SK-N-SH treated with all-trans-retinoic acid at 6 μM for 48 hours (cell line): ENCODE measurements at regions not wholly inside any gene's neighbourhood (a gene's known extent, or its start where the extent isn't known, plus 50 kb on each side); places are given as distances from the start of the nearest gene placed in this dataset.
A peak's percentile ranks its signal among the peaks of the same experiment; 100 is the strongest.

Experiments
- ATAC-seq: fragments of 200-7000 bp; cut with Tn5 transposase; 3 replicates; pipeline ENCODE4 v1.9.1; 2020; ENCODE audit warnings: mild to moderate bottlenecking, moderate library complexity
- ARNTL ChIP-seq: fragments of 450-650 bp; formaldehyde crosslinking; IDR thresholded peaks from 2 replicates; pipeline ENCODE4 v1.5.0; 2020; ENCODE audit warnings: low read depth, mild to moderate bottlenecking, moderate library complexity, borderline replicate concordance
- BACH2 ChIP-seq: fragments of 250-450 bp; sonication (Bioruptor Pico); IDR thresholded peaks from 2 replicates; pipeline ENCODE4 v1.9.0; 2021; ENCODE audit warnings: mild to moderate bottlenecking, borderline replicate concordance
- CREB5 ChIP-seq: fragments of 250-450 bp; sonication (Bioruptor Pico); IDR thresholded peaks from 2 replicates; pipeline ENCODE4 v1.5.1; 2020; ENCODE audit warnings: low read depth, mild to moderate bottlenecking, moderate library complexity
- CSDC2 ChIP-seq: fragments of 250-450 bp; sonication (Bioruptor Pico); IDR thresholded peaks from 2 replicates; pipeline ENCODE4 v1.5.0; 2020; ENCODE audit warnings: mild to moderate bottlenecking, moderate library complexity
- ESRRG ChIP-seq: fragments of 250-450 bp; sonication (Bioruptor Pico); IDR thresholded peaks from 2 replicates; pipeline ENCODE4 v1.6.1; 2021; ENCODE audit warnings: mild to moderate bottlenecking
- GLIS3 ChIP-seq: fragments of 250-450 bp; sonication (Bioruptor Pico); IDR thresholded peaks from 2 replicates; pipeline ENCODE4 v1.5.0; 2020; ENCODE audit warnings: mild to moderate bottlenecking, moderate library complexity
- ISL1 ChIP-seq: fragments of 250-450 bp; sonication (Bioruptor Pico); IDR thresholded peaks from 2 replicates; pipeline ENCODE4 v2.1.2; 2022; ENCODE audit warnings: mild to moderate bottlenecking, moderate library complexity
- OSR1 ChIP-seq: fragments of 250-450 bp; sonication (Bioruptor Pico); IDR thresholded peaks from 2 replicates; pipeline ENCODE4 v1.8.0; 2022; ENCODE audit warnings: moderate library complexity, mild to moderate bottlenecking, inconsistent platforms
- PPARA ChIP-seq: fragments of 250-450 bp; sonication (Bioruptor Pico); IDR thresholded peaks from 2 replicates; pipeline ENCODE4 v1.5.0; 2020; ENCODE audit warnings: mild to moderate bottlenecking, borderline replicate concordance
- RARB ChIP-seq: fragments of 250-450 bp; sonication (Bioruptor Pico); IDR thresholded peaks from 2 replicates; pipeline ENCODE4 v1.8.0; 2021; ENCODE audit warnings: mild to moderate bottlenecking, moderate library complexity
- SNAI2 ChIP-seq: fragments of 250-450 bp; sonication (Bioruptor Pico); IDR thresholded peaks from 2 replicates; pipeline ENCODE4 v1.5.0; 2020; ENCODE audit warnings: mild to moderate bottlenecking, moderate library complexity
- TCF4 ChIP-seq: fragments of 250-450 bp; sonication (Bioruptor Pico); IDR thresholded peaks from 2 replicates; pipeline ENCODE4 v1.8.0; 2021; ENCODE audit warnings: mild to moderate bottlenecking, moderate library complexity, borderline replicate concordance
- TOX ChIP-seq: fragments of 250-450 bp; sonication (Bioruptor Pico); IDR thresholded peaks from 2 replicates; pipeline ENCODE4 v1.8.0; 2021; ENCODE audit warnings: mild to moderate bottlenecking, moderate library complexity, borderline replicate concordance
- TSHZ2 ChIP-seq: fragments of 250-450 bp; sonication (Bioruptor Pico); IDR thresholded peaks from 2 replicates; pipeline ENCODE4 v1.5.0; 2020; ENCODE audit warnings: mild to moderate bottlenecking, moderate library complexity
- ZC3H10 ChIP-seq: fragments of 250-450 bp; sonication (Bioruptor Pico); IDR thresholded peaks from 2 replicates; pipeline ENCODE4 v1.5.1; 2021; ENCODE audit warnings: mild to moderate bottlenecking, moderate library complexity
- ZFP3 ChIP-seq: fragments of 250-450 bp; sonication (Bioruptor Pico); IDR thresholded peaks from 2 replicates; pipeline ENCODE4 v1.5.0; 2020; ENCODE audit warnings: mild to moderate bottlenecking, moderate library complexity
- ZFP30 ChIP-seq: fragments of 450-650 bp; formaldehyde crosslinking; IDR thresholded peaks from 2 replicates; pipeline ENCODE4 v1.5.0; 2022; ENCODE audit warnings: mild to moderate bottlenecking, moderate library complexity
- ZNF565 ChIP-seq: fragments of 450-650 bp; formaldehyde crosslinking; conservative IDR thresholded peaks from 2 replicates; pipeline ENCODE4 v1.5.0; 2020; ENCODE audit warnings: low read depth, mild to moderate bottlenecking, moderate library complexity
- ZNF70 ChIP-seq: fragments of 450-650 bp; formaldehyde crosslinking; IDR thresholded peaks from 2 replicates; pipeline ENCODE4 v1.5.0; 2020; ENCODE audit warnings: mild to moderate bottlenecking, moderate library complexity
- ZNF8 ChIP-seq: fragments of 450-650 bp; formaldehyde crosslinking; IDR thresholded peaks from 2 replicates; pipeline ENCODE4 v1.5.0; 2020; ENCODE audit warnings: mild to moderate bottlenecking, moderate library complexity
- TF ChIP-seq, protein P1 (sequence below): fragments of 250-450 bp; sonication (Bioruptor Pico); IDR thresholded peaks from 2 replicates; pipeline ENCODE4 v1.5.1; 2021; ENCODE audit warnings: mild to moderate bottlenecking, moderate library complexity
- TF ChIP-seq, protein P2 (sequence below): fragments of 250-450 bp; sonication (Bioruptor Pico); IDR thresholded peaks from 2 replicates; pipeline ENCODE4 v1.8.0; 2021; ENCODE audit warnings: low read depth, mild to moderate bottlenecking, moderate library complexity, borderline replicate concordance
- TF ChIP-seq, protein P3 (sequence below): fragments of 250-450 bp; sonication (Bioruptor Pico); IDR thresholded peaks from 2 replicates; pipeline ENCODE4 v1.8.0; 2020; ENCODE audit warnings: mild to moderate bottlenecking, moderate library complexity, borderline replicate concordance

DNA sequence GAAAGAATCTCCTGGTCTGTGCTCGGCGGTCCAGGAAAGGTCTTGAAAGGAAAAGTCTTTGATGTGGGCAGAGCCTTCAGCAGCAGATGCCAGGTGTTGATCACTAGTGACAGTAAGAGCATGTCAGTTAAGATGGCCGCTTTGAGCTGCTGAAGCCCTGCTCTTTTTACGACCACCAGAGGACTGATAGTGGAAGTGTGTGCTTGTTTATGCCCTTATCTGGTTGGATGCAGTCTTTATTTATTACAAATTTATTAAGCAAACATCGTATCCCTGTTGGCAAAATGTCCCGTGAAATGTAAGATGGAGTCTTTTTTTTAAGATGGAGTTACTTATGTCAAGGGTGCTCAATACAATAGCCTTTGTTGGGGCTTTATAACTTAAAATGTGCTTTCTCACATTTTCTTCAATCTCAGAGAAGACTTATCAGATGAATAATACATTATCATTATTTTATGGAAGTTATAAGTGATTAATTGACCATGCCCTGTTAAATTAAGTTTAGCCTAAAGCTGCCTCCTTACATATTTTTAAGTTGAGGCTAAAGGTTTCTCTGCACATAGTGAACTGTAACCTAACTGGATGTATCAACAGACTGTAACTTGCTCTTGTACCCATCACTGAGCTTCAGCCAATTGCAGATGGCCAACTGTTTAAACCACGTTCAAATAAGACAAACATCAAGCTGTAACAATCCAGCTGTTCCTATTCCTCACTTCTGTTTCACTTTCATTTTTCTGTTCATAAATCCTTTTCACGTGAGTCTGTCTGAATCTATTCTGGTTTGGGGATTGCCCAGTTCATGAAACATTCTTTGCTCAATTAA, 97.4 kb upstream of the PIK3CG start (continued):
- peak; percentile 46; the same call in 1 of the 2 replicates for TF ChIP-seq CREB5 (CRISPR knock-in tag)
- no peak for TF ChIP-seq BACH2 (CRISPR knock-in tag)
- no peak for TF ChIP-seq ZFP30 (CRISPR knock-in tag)
- TF ChIP-seq GLIS3, result no peak
- peak; percentile 98 for TF ChIP-seq CSDC2
- TF ChIP-seq, protein P1, sequence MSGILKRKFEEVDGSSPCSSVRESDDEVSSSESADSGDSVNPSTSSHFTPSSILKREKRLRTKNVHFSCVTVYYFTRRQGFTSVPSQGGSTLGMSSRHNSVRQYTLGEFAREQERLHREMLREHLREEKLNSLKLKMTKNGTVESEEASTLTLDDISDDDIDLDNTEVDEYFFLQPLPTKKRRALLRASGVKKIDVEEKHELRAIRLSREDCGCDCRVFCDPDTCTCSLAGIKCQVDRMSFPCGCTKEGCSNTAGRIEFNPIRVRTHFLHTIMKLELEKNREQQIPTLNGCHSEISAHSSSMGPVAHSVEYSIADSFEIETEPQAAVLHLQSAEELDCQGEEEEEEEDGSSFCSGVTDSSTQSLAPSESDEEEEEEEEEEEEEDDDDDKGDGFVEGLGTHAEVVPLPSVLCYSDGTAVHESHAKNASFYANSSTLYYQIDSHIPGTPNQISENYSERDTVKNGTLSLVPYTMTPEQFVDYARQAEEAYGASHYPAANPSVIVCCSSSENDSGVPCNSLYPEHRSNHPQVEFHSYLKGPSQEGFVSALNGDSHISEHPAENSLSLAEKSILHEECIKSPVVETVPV (CRISPR knock-in tag), result no peak
- no peak for TF ChIP-seq PPARA (CRISPR knock-in tag)
- TF ChIP-seq ZC3H10 (CRISPR knock-in tag), result peak; percentile 89
- no peak for TF ChIP-seq ZNF70 (CRISPR knock-in tag)
- TF ChIP-seq ARNTL (CRISPR knock-in tag), result no peak
- TF ChIP-seq RARB, result peak; percentile 85; the same call in 1 of the 2 replicates
- TF ChIP-seq ZFP3 (CRISPR knock-in tag), result peak; percentile 88

DNA sequence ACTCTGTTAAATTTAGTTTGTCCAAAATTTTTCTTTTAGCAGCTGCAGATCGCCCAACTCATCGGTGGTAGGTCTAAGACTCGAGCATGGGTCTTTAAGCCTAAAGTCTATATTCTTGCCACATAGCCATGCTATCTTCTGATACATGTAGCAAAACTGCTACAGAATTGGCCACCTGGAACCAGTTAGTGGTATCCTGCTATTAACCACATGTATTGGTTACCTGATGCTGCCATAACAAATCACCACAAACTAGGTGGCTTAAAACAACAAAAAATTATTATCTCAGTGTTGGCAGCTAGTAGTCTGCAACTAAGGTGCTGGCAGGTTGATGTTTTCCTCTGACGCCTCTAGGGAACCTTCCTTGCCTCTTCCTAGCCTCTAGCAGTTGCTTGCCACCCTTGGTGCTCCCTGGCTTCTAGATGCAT, 96.7 kb upstream of the PIK3CG start:
- ATAC-seq, result peak; percentile 42

DNA sequence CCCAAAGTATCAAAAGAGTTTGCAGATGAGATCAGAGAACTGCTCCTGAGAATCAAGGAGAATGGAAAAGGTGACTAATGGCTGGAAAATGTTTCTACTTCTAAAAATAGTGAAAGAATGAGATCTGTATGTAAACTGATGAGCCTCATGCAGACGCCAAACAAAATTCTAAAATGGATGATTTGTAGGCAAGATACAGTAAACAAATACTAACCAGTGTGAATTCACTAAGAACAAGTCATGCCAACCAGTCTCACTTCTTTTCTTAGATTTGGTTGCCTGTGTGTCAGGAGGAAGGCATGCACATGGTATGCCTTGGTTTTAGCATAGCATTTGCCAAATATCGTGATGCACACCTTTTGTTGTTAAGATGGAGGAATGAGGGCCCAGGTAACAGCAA, 94.9 kb upstream of the PIK3CG start:
- ATAC-seq, result peak; percentile 72
- TF ChIP-seq ARNTL (CRISPR knock-in tag) (no peak), TSHZ2 (no peak), ZFP3 (CRISPR knock-in tag) (peak; percentile 80; the same call in 1 of the 2 replicates), ESRRG (no peak), OSR1 (CRISPR knock-in tag) (no peak), ZNF70 (CRISPR knock-in tag) (no peak), SNAI2 (CRISPR knock-in tag) (no peak), TOX (CRISPR knock-in tag) (peak; percentile 35; the same call in 1 of the 2 replicates), ZNF565 (CRISPR knock-in tag) (no peak), ZFP30 (CRISPR knock-in tag) (no peak), RARB (0 out of 2 replicates have a peak, but pooled peaks have one; percentile 17), ZC3H10 (CRISPR knock-in tag) (no peak), BACH2 (CRISPR knock-in tag) (no peak), ZNF8 (CRISPR knock-in tag) (peak; percentile 35; the same call in 1 of the 2 replicates), CSDC2 (peak; percentile 94), PPARA (CRISPR knock-in tag) (no peak), GLIS3 (no peak), TCF4 (CRISPR knock-in tag) (no peak), ISL1 (CRISPR knock-in tag) (peak; percentile 79), CREB5 (CRISPR knock-in tag) (0 out of 2 replicates have a peak, but pooled peaks have one; percentile 37)
- TF ChIP-seq, protein P2, sequence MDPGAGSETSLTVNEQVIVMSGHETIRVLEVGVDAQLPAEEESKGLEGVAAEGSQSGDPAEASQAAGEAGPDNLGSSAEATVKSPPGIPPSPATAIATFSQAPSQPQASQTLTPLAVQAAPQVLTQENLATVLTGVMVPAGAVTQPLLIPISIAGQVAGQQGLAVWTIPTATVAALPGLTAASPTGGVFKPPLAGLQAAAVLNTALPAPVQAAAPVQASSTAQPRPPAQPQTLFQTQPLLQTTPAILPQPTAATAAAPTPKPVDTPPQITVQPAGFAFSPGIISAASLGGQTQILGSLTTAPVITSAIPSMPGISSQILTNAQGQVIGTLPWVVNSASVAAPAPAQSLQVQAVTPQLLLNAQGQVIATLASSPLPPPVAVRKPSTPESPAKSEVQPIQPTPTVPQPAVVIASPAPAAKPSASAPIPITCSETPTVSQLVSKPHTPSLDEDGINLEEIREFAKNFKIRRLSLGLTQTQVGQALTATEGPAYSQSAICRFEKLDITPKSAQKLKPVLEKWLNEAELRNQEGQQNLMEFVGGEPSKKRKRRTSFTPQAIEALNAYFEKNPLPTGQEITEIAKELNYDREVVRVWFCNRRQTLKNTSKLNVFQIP (CRISPR knock-in tag), result no peak
- TF ChIP-seq, protein P1 (CRISPR knock-in tag), result no peak
- TF ChIP-seq, protein P3, sequence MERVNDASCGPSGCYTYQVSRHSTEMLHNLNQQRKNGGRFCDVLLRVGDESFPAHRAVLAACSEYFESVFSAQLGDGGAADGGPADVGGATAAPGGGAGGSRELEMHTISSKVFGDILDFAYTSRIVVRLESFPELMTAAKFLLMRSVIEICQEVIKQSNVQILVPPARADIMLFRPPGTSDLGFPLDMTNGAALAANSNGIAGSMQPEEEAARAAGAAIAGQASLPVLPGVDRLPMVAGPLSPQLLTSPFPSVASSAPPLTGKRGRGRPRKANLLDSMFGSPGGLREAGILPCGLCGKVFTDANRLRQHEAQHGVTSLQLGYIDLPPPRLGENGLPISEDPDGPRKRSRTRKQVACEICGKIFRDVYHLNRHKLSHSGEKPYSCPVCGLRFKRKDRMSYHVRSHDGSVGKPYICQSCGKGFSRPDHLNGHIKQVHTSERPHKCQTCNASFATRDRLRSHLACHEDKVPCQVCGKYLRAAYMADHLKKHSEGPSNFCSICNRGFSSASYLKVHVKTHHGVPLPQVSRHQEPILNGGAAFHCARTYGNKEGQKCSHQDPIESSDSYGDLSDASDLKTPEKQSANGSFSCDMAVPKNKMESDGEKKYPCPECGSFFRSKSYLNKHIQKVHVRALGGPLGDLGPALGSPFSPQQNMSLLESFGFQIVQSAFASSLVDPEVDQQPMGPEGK, result no peak

More for the DNA sequence above, 96.7 kb upstream of the PIK3CG start:
- TF ChIP-seq TOX (CRISPR knock-in tag) (no peak), BACH2 (CRISPR knock-in tag) (no peak), SNAI2 (CRISPR knock-in tag) (no peak), ARNTL (CRISPR knock-in tag) (no peak), GLIS3 (no peak), ZC3H10 (CRISPR knock-in tag) (no peak)
